ENCODE measurements at regions not wholly inside any gene's neighbourhood (a gene's known extent, or its start where the extent isn't known, plus 50 kb on each side); places are given as distances from the start of the nearest gene placed in this dataset.

DNA sequence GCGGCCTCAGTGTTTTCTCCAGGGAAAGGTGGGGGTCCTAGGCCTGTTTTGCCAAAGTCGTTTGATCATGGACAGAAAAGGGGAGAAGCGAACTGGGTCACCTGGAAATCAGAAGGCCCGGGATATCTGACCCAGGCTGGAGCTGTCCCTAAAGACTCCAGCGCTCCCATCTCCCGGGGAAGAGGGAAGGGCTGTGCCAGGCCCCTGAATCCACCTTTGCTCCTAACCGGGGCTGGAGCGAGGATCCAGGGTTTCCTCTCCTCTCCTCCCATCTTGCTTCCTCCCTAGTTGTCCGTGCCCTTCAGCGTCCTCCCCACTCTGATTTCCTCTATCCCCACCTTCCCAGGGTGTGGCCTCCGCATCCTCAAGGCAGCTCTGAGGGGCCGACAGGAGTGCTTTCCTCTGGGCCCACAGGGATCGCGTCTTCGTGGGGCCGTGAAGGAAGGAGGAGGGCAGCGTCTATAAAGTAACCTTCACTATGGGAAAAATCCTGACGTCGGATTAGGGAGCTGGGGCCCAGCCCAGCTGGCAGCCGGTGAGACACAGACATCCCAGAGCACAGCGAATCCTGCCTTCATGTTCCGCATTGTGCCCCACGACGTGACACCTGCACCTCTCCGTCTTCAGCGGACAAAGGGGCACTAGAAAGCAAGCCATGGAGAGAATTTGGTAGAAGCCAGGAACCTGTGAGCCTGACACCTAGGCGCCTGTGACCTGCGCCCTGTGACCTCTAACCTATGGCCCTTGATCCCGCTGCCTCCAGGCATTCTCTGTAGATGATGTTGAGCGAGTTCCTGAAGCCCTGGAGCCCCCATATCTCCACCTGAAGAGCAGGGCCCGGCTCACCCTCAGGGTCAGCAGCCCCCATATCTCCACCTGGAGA, 212.7 kb upstream of the SALL3 start:
- Histone ChIP-seq H3K36me3 (no peaks in the 10 kb centered on the region), H3K9me3 (no peaks in the 10 kb centered on the region), H3K27ac (no peak overlapping the region), H3K4me3 (no peak overlapping the region), H3K27me3 (no peaks in the 10 kb centered on the region), H3K4me1 (no peaks in the 10 kb centered on the region)
- intact Hi-C loops (cut with DNase I): no loop called here
- TF ChIP-seq POLR2A (IDR thresholded peaks at IDR 0.05): no peak
- TF ChIP-seq, protein P1, sequence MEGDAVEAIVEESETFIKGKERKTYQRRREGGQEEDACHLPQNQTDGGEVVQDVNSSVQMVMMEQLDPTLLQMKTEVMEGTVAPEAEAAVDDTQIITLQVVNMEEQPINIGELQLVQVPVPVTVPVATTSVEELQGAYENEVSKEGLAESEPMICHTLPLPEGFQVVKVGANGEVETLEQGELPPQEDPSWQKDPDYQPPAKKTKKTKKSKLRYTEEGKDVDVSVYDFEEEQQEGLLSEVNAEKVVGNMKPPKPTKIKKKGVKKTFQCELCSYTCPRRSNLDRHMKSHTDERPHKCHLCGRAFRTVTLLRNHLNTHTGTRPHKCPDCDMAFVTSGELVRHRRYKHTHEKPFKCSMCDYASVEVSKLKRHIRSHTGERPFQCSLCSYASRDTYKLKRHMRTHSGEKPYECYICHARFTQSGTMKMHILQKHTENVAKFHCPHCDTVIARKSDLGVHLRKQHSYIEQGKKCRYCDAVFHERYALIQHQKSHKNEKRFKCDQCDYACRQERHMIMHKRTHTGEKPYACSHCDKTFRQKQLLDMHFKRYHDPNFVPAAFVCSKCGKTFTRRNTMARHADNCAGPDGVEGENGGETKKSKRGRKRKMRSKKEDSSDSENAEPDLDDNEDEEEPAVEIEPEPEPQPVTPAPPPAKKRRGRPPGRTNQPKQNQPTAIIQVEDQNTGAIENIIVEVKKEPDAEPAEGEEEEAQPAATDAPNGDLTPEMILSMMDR (IDR thresholded peaks at IDR 0.05): no peak
- TF ChIP-seq POLR2AphosphoS5 (IDR thresholded peaks at IDR 0.05; ENCODE audit: insufficient read depth in 1 of 2, low read depth in 1 of 2): no peak
- peak in 1 of 2 donors; percentile 85 for DNase-seq (ENCODE audit: extremely low spot score in 2 of 2)

GRCh38 chr18:78767648-78768071, 212.0 kb upstream of the SALL3 start:
- no peaks in the 10 kb centered on the region for H3K4me1 ChIP-seq
- no peak overlapping the region for H3K4me3 ChIP-seq
- TF ChIP-seq, protein P1 (IDR thresholded peaks at IDR 0.05): no peak
- no peak for TF ChIP-seq POLR2A (IDR thresholded peaks at IDR 0.05)
- TF ChIP-seq POLR2AphosphoS5 (IDR thresholded peaks at IDR 0.05; ENCODE audit: insufficient read depth in 1 of 2, low read depth in 1 of 2): no peak
- peak in 1 of 2 donors; percentile 91 for DNase-seq (ENCODE audit: extremely low spot score in 2 of 2)
- no peak overlapping the region for H3K27ac ChIP-seq
- no peaks in the 10 kb centered on the region for H3K27me3 ChIP-seq
- H3K36me3 ChIP-seq: no peaks in the 10 kb centered on the region
- intact Hi-C loops (cut with DNase I): no loop called here
- H3K9me3 ChIP-seq: no peaks in the 10 kb centered on the region

DNA sequence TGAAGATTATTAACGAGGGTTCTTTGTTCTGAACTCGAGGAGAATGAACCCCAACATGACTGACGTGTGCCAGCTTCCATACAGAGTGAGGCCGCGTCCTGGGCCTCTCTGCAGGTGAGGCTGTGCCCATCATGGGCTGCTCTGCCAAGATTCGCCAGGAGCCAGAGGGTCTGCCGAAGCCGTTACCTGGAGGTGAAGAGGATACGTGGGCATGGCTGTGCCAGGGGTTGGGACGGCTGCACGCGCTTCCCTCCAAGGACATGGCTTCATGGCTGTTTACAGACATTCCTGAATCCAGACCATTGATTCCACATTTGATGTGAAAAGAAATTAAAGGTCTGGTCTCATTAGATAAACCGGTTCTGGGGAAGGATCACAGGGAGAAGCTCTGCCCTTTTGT, 211.4 kb upstream of the SALL3 start:
- DNase-seq (ENCODE audit: extremely low spot score in 2 of 2): no peak
- intact Hi-C loops (cut with DNase I): no loop called here
- no peaks in the 10 kb centered on the region for H3K9me3 ChIP-seq
- H3K27ac ChIP-seq: no peak overlapping the region
- H3K36me3 ChIP-seq: no peaks in the 10 kb centered on the region
- no peaks in the 10 kb centered on the region for H3K4me1 ChIP-seq
- no peaks in the 10 kb centered on the region for H3K27me3 ChIP-seq
- H3K4me3 ChIP-seq: no peak overlapping the region
- TF ChIP-seq, protein P1 (IDR thresholded peaks at IDR 0.05): no peak
- TF ChIP-seq POLR2A (IDR thresholded peaks at IDR 0.05): no peak
- TF ChIP-seq POLR2AphosphoS5 (IDR thresholded peaks at IDR 0.05; ENCODE audit: insufficient read depth in 1 of 2, low read depth in 1 of 2): no peak

DNA sequence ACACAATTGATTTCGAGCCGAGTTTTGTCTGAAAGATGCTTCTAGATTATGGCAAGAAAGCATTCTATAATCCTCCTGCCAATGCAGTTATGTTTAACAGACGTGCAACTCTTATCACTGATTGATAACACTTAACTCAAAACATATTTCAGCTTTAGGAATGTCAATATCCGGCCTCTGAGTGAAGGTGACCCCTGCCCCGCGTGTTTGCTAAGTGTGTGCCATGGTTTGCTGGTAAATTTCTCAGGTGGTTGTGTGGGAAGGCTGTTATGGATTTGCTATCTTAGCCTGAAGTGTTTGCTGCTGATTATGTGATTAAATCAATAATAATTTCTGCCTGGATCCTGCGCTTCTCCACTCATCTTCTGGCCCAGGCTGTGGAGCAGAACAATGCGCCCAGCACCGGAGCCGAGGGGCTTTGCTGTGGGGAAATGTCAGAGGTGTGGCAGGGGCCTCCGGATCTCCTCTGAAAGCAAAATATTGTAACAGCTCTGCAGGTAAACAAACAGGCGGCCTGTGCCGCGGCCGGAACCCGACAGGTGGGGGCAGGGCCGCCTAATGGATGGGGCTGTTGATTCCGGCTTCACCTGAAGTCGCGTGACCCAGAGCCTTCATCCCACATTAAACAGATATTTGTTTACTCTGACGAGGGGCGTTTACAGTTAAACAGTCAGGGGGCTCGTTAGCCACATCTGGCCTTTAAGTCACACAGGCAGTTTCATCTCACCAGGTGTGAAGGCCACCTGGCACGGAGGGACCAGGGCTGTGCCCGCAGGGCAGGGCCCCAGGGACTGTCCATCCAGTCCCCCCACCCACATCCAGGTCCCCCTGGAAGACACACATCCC, 210.7 kb upstream of the SALL3 start:
- no peak overlapping the region for H3K27ac ChIP-seq
- H3K4me1 ChIP-seq: no peaks in the 10 kb centered on the region
- H3K36me3 ChIP-seq: no peaks in the 10 kb centered on the region
- no peak for TF ChIP-seq POLR2AphosphoS5 (IDR thresholded peaks at IDR 0.05; ENCODE audit: insufficient read depth in 1 of 2, low read depth in 1 of 2)
- TF ChIP-seq, protein P1 (IDR thresholded peaks at IDR 0.05): no peak
- TF ChIP-seq POLR2A (IDR thresholded peaks at IDR 0.05): no peak
- H3K4me3 ChIP-seq: no peak overlapping the region
- intact Hi-C loops (cut with DNase I): no loop called here
- H3K27me3 ChIP-seq: no peaks in the 10 kb centered on the region
- DNase-seq (ENCODE audit: extremely low spot score in 2 of 2): peak in 1 of 2 donors; percentile 90
- no peaks in the 10 kb centered on the region for H3K9me3 ChIP-seq

Measured in vagina (tissue), 2 donors.